GM19239 (cell line): ENCODE measurements at regions not wholly inside any gene's neighbourhood (a gene's known extent, or its start where the extent isn't known, plus 50 kb on each side); places are given as distances from the start of the nearest gene placed in this dataset.
A peak's percentile ranks its signal among the peaks of the same experiment; 100 is the strongest.

ENCODE experiments used
- DNase-seq: peaks from one replicate; pipeline ENCODE4 v3.0.0; 2011; ENCODE audit warnings: low spot score; ENCODE audit not compliant: insufficient read length
- FAIRE-seq: peaks from 2 replicates; lab custom pipeline; 2011; peaks lifted over from hg19 to GRCh38; lab: Jason Lieb, UNC

DNA sequence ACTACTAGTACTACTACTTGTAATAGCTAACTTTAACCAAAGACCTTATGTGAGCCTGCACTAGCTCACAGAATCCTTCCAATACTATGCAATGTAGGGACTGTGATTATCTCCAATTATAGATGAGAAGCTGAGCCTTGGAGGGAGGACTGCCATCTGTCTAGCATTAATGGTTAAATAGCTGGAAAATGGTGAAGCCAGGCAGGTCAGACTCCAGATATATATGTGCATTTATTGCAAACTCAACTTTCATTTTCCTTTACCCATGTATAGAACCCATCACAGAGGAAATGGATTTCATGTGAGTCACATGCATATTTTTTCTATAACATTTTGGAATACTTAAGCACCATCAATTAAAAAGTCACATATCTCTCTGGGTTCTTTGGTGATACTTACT lies 229.9 kb downstream of the BCAS1 start:
- no peak for FAIRE-seq
- DNase-seq, result no peak

DNA sequence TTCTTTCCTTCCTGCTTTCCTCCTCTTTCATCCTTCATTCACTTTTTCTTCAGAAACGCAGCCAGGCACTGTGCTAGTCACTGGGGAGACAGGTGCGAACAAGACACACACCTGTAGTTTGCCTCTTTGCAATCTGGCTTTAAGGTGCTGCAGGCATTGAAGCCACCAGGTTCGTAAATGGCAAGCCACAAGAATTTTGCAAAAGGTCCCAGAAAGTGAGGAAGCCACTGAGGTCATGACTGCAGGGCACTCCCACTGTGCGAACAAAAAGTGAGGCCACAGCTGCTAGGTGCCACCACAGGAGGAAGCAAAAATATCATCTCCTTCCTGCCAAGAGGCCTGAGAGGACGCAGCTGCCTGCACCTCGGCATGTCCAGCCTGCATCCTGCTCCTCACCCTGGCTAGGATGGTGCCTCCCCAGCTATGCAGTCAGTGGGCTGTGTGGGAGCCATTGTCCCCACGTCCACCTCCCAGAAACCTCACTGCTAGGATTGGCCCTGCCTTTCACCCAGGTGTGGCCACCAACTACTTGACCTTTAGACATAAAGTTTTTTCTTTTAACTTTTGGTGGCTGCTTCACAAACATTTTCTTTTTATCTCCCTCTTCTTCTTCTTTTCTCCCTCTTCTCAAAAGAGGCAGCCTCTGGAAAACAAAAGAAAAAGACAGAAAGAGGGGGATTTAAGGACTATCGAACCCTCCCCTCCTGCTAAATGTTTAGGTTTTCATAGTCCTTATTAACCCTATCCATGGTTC lies 230.8 kb downstream of the BCAS1 start:
- FAIRE-seq, result peak; percentile 87
- no peak for DNase-seq

DNA sequence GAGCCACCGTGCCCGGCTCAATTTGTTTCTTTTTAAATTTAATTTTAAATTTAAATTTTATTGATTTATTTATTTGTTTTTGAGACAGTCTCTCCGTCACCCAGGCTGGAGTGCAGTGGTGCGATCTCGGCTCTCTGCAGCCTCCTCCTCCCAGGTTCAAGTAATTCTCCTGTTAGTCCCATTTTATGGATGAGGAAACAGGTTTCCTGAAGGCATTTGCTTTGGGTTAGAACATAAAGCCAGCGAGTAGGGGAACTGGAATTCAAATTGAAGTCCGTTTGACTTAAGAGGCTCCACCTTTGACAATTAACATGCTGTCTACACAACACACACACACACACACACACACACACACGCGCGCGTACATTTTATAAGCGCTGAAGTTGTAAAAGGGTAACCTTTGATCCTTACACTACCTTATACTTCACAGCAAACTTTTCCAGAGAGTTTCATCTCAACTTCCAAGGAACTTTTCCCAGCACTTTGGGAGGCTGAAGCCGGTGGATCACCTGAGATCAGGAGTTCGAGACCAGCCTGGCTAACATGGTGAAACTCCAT lies 232.0 kb downstream of the BCAS1 start:
- no peak for FAIRE-seq
- DNase-seq, result no peak

DNA sequence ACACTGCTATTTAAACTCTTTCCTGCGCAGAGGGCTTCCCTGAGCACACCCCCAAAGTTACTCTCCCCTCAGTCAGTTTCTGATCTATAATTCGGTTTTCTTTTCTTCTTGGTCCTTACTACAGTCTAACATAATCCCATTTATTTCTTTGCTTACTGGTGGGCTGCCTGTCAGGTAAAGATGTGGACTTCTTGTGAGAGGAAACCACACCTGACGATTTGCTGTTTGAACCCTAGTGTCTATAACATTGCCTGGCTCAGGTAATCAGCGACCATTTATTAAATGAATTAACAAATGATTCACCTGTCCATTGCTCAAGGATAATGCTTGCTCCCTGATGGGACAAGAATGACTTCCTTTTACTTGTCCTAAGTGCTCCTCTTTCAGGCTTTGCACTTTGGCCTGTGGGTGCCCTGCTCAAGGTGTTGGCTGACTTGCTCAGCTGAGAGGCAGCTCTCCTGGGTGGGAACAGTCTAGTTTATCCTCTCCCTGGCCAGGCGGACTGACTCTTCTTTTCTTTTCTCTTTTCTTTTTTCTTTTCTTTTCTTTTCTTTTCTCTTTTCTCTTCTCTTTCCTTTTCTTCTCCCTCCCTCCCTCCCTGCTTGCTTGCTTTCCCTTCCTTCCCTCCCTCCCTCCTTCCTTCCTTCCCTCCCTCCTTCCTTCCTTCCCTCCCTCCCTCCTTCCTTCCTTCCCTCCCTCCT lies 233.1 kb downstream of the BCAS1 start:
- no peak for FAIRE-seq
- no peak for DNase-seq

DNA sequence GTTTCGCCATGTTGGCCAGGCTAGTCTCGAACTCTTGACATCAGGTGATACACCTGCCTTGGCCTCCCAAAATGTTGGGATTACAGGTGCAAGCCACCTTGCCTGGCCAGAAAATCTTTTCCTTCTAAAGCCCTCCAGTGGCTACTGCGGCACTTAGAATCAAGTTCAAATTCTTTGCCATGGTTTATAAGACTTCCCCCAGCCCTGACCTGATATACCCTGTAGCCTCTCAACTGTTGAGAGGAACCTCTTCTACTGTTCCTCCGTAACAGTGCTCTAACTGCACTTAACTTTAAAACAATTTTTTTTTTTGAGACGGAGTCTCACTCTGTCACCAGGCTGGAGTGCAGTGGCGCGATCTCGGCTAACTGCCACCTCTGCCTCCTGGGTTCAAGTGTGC lies 235.6 kb downstream of the BCAS1 start:
- FAIRE-seq (no peak), DNase-seq (no peak)

DNA sequence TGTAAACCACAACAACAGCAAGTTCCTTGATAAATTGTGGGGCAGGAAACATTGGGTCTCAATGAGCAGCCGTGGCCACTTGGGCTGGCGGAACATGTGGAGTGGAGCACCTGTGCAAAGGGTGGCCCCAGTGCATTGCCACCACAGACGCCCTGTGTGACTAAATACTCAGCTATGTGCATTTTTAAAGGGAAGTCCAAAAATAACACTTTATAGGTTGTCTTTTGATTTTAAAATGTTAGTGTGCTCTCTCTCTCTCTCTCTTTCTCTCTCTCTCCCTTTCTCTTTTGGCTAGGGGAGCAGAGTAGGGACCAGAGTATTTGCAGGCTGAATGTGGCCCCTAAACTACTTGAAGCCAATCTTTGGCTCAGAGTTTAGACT lies 236.3 kb downstream of the BCAS1 start:
- peak; percentile 71 for FAIRE-seq

DNA sequence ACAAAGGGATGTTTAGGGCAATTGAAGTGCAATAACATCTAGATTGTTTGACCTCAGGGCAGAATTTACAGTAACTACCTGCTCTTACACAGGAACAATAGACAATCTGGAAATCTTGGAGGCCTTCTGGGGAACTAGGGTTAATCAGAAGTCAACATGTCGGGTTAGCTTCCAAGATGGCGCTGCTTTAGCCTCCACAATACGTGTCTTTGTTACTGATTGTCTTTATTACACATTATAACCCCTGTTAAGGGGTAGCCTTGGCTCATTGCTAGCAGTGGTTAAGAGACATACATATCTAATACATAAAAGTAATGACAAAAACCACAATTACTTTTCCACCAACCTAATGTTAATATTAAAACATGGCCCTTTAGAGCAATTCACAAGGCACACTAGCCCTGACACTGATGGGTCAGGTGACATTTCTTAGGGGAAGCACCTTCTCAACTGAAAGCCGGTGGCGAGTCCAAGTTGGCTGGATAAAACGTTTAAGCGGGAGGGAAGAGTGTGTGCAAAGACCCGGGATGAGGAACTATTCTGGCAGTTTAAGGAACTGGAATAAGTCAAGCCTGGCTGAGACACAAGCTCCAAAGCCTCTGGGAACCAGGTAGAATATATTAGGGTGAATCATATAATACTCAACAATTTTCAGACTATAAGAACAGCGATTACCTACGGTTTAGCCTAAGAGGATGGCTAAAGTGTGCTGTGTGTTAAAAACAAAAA lies 236.9 kb downstream of the BCAS1 start:
- FAIRE-seq (peak; percentile 35), DNase-seq (no peak)

More for the DNA sequence above, 236.3 kb downstream of the BCAS1 start:
- DNase-seq, result no peak

DNA sequence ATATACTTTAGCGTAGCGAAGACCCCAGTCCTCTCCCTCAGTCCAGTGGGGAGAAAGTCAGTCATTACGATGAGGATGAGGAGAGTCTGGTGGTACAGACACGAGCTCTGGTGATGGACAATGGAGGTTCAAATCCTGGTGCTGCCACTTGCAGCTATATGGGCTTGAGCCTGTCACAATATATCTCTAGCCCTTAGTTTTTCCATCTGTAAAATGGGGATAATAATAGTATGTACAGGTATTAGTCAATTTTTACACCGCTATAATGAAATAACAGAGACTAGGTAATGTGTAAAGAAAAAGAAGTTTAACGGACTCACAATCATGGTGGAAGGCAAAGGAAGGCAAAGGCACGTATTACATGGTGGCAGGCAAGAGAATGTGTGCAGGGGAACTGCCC lies 237.9 kb downstream of the BCAS1 start:
- no peak for DNase-seq
- FAIRE-seq, result no peak

DNA sequence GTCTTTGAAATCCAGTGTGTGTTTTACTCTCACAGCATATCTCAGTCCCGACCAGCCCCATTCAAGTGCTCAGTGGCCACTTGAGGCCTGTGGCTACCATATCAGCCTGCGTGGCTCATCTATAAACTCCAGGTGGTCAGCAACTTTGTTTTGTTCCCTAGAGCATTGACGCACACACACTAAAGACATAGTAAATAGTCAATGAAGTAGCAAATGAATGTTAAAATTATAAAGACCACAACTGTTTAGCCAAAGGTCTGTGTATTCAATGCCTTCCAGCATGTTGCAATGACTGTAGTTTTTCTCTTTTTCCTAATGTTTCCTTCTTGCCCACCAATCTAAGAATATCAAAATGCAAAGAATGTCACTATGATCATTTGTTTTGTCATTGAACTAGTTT lies 238.2 kb upstream of the ZNF217 start:
- no peak for DNase-seq
- no peak for FAIRE-seq

DNA sequence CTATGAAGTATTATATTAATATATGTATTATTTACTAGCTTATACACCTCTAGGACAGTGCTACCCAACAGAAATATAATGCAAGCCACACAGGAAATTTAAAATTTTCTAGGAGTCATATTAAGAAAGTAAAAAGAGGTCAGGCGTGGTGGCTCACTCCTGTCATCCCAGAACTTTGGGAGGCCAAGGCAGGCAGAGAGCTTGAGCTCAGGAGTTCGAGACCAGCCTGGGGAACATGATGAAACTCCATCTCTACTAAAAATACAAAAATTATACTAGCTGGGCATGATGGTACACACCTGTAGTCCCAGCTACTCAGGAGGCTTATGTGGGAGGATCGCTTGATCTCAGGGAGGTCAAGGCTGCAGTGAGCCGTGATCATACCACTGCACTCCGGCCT lies 237.6 kb upstream of the ZNF217 start:
- DNase-seq, result no peak
- FAIRE-seq, result no peak

DNA sequence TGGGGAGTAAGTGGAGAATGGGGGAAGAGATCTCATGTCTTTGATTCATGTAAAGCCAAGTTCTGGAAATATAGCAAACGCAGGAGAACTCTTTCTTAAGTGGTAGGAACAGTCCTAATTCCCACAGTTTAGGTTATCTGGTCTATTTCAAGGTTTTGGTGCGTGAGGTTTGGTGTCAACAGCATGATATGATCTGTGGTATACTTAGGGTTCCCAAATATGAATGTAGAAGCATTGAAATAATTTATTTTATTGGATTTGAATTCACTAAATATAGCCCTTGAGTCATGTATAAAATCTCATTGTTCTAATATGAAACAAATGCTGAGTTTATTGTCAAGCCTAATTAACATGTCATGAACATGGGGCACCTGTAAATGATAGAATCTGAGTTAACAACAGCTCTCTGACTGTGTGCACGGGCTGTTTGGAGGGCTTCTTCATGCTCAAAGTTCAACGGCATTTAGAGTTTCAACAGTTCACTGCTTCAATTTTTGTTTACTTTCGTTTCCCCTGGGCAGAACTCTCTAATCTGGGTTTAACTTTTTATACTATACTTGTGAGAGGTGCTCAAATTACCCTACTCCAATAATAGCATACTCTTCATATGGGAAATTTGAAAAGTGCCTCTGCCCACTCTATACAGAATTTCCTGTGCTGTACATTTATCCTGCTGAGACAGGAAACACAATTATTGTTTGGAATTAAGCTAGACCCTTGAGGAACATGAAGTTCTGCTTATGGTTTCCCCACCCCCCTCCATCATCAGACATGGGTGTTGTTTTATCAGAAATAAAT lies 236.3 kb upstream of the ZNF217 start:
- DNase-seq (no peak), FAIRE-seq (peak; percentile 85)

DNA sequence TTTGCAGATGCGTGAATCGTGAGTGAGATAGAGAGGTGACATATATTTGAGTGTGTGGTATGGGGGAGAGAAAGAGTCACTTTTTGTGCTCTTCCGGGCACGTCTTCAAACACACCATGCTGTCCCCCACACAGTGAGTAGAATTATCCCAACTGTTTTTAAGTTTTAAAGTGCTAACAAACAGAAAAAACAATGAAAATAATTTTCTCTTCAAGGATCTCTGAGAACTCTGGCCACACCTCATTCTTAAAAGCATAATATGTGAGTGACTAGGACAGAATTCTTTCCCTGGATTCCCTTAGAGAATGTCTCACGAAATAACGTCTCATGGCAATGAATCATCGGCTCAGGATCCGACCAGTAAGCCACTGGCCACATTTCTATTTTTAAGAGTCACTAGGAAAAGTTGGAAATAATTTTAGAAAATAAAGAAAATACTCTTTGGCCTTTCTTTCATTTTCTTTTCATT lies 235.7 kb upstream of the ZNF217 start:
- DNase-seq (no peak), FAIRE-seq (no peak)

DNA sequence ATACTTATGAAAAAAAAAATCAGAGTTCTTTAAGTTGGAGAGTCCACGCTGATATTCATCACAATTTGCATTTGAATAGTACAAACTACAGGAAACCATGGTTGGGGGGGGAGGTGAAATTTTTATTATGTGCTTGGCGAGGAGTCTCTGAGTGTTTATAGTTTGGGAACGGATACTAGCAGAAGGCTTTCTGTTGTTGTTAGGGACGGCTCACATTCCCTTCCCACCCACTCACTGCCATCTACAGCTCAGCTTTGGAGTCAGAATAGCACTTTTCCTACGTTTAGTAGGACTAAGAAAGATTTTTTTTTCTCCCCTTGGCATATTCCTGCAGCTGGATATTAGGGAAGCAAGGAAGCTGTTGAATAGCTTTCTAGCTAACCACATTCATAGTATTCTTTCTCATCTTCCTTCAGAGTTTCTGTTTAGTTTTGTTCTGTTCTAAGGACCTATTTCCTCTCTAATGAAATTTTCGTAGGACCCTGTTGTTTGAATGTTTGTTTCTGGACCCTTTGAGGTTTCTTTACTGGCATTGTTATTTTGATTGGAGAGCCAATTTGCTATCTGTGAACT lies 235.1 kb upstream of the ZNF217 start:
- FAIRE-seq, result peak; percentile 8
- DNase-seq, result no peak

DNA sequence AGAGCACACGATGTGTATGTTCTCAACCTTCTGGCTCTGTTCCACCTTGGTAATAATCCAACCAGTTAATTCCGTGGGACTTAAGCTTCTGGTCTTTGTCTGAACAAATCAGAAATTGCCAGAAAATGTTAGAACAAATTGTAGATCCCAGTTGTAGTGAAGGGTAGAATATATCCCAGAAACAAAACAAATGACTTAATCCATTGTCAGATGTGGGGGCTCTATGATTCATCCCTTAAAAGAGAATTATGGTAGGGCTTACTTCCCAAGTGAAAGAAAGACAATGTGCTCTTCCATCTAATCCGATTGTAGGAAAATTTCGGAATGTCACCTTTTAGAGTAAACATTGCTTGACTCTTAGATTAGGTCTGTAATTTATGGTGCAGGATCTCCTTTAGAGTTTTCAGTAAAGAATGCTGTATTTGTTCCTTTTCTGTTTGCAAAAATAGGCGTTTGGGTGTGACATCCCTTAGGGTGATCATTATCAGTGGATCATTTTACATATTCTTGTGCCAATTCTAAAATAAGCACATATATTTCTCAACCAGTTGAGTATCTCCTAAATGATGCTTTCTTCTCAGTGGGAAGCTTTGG lies 234.5 kb upstream of the ZNF217 start:
- peak; percentile 78 for FAIRE-seq

DNA sequence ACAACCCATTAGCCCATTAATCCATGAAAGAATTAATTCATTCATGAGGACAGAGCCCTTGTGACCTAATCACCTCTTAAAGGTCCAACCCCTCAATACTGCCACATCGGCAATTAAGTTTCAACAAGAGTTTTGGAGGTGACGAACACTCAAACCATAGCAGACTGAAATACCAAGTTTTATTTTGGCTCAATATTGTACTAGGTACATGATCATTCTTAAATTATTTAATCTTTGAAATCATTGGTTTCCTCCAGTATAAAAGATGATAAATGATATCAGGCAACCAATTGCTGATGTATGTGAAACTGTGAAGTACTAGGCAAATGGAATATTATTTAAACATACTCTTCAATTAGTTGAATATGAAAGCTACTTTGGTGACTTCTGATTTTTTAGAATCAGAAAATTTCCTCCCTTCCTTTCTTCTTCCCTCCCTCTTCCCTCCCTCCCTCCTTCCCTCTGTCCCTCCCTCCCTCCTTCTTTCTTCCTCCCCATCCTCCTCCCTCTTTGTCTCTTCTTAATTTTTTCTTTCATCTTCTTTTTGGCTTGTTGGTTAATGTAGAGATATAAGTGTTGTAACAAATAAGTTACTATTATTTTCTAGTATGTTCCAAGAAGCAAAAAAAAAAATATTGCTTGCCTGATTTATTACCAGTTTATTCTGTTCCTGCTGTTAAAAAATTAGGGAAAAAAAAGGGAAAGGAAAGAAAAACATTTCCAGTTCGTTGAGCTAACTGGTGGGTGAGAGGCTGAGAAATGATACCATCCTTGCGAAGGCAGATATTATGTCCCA lies 233.9 kb upstream of the ZNF217 start:
- no peak for DNase-seq
- no peak for FAIRE-seq

More for the DNA sequence above, 234.5 kb upstream of the ZNF217 start:
- DNase-seq, result no peak

DNA sequence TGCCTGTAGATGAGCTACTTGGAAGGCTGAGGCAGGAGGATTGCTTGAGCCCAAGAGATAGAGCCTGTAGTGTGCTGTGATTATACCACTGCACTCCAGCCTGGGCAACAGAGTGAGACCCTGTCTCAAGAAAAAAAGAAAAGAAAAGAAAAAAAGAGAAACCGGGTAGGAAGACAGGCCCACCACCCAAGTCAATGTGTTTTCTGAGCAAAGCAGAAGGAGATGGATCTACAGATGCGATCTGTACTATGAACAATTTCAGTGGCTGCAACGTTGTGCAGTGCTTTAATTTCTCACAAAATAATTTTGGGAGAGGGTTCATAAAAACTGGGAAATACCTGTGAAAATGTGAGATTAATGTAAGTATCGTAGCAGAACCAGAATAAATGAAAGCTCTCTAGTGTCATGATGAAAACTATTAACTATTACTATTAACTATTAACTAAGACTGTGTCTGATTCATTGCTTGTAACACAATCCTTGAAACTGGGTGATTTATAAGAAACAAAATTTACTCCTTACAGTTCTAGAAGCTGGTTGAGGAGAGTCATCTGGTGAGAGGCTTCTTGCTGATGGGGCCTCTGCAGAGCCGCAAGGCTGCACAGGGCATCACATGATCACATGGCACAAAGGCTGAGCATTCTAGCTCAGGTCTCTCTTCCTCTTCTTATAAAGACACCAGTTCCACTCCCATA lies 233.1 kb upstream of the ZNF217 start:
- FAIRE-seq (peak; percentile 56), DNase-seq (no peak)

DNA sequence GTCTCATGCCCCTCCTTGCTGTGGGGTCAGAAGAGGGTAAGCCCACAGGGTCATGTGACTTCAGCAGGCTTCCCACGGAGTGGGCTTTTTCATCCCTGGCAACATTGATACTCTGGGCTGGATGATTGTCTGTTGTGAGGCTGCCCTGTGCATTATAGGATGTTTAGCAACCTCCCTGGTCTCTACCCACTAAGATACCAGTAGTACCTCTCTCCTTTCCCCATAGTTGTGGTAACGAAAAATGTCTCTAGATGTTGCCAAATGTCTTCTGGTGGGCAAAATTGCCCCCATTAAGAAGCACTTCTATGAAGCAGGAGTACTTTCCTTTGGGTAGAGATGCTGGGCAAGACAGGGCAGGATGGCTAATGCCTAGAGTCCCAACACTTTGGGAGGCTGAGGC lies 232.5 kb upstream of the ZNF217 start:
- DNase-seq, result no peak
- no peak for FAIRE-seq

DNA sequence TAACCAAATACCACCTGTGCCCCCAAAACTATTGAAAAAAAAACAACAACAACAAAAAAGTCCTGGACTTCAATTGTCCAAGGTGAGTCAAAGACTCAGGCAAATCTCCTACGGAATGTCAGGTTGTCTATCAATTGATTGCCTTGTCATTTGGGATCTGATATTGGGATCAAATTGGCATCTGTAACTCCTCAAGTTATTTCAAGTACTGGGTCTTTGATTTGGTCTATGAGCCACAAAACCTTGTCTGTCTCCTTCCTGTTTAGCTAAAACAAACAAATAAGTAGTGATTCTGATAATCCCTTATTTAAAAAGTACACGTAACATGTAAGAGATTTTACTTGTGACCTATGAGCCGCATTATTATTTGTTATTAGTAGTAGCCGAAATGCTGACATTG lies 231.6 kb upstream of the ZNF217 start:
- DNase-seq (no peak), FAIRE-seq (no peak)
